OCI-LY7 (cell line): ENCODE measurements at regions not wholly inside any gene's neighbourhood (a gene's known extent, or its start where the extent isn't known, plus 50 kb on each side); places are given as distances from the start of the nearest gene placed in this dataset.

Source experiments
- CTCF ChIP-seq: fragments of 200-600 bp; sonication (generic); conservative IDR thresholded peaks from 2 replicates; pipeline ENCODE4 v1.5.1; 2014; ENCODE audit warnings: mild to moderate bottlenecking, antibody characterized with exemption, low read length, moderate library complexity, mixed read lengths
- EZH2phosphoT487 ChIP-seq: fragments of 200-600 bp; sonication (generic); IDR thresholded peaks from 2 replicates; pipeline ENCODE4 v1.6.1; 2018; ENCODE audit warnings: low read depth, borderline replicate concordance, mild to moderate bottlenecking, mixed run types, antibody characterized with exemption, low read length, moderate library complexity, mixed read lengths

DNA sequence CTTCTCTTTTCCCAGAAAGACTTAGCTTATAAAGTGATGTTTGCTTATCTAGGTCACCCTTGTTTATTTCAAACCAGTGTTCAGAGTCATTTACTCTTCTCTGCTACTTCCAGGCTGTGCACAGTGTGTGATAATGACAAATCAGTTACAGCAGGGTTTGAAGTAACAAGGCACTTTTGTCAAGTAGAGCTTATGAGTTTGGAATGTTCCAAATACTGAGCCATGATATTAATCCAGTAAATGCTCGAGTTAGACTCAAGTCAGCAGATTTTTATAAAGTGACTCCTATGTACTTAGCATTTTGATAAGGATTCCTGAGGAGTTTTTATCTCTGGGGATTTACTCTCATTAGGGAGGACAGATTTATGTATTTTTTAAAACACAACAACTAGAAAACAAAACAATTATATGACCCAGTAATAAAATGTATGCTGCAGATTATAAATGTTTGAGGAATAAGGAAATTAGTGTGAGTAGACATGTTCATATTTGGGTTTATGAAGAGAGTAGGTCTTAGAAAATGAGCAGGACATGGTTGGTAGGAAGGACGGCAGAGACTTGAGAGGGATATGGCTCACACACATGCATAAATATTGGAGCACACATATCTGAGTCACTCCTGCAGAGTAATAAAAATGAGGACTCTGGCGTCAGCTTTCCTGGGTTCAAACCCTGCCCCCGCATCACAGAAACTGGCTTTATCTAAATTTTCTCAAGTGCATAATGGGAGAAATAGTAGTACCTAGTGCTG is 271.2 kb downstream of the FBXO8 start:
- TF ChIP-seq CTCF: no peak
- TF ChIP-seq EZH2phosphoT487: no peak
